ENCODE measurements at regions not wholly inside any gene's neighbourhood (a gene's known extent, or its start where the extent isn't known, plus 50 kb on each side); places are given as distances from the start of the nearest gene placed in this dataset.

DNA sequence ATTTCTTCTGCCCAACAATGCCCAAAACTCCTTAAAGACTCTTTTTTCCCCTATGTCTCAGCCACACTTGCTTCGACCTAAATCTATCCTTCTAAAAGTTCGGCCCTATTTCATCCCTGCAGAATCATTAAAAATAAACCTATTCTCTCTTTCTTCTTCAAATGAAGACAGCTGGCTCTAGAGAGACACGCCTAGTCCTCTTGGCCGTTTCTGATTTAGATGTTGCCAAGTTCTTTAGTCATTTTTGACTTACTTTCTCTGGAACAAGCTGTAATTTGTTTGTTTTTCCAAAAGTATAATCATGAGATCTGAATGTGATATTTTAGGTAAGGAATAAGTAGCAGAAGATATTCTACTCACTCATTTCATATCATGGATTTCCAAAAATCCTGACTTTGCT, 211.6 kb downstream of the CENPC start:
- TF ChIP-seq, protein P1, sequence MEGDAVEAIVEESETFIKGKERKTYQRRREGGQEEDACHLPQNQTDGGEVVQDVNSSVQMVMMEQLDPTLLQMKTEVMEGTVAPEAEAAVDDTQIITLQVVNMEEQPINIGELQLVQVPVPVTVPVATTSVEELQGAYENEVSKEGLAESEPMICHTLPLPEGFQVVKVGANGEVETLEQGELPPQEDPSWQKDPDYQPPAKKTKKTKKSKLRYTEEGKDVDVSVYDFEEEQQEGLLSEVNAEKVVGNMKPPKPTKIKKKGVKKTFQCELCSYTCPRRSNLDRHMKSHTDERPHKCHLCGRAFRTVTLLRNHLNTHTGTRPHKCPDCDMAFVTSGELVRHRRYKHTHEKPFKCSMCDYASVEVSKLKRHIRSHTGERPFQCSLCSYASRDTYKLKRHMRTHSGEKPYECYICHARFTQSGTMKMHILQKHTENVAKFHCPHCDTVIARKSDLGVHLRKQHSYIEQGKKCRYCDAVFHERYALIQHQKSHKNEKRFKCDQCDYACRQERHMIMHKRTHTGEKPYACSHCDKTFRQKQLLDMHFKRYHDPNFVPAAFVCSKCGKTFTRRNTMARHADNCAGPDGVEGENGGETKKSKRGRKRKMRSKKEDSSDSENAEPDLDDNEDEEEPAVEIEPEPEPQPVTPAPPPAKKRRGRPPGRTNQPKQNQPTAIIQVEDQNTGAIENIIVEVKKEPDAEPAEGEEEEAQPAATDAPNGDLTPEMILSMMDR (IDR thresholded peaks at IDR 0.05) = no peak
- no peak for TF ChIP-seq POLR2A (IDR thresholded peaks at IDR 0.05)
